ENCODE measurements at regions not wholly inside any gene's neighbourhood (a gene's known extent, or its start where the extent isn't known, plus 50 kb on each side); places are given as distances from the start of the nearest gene placed in this dataset.

- no peak for TF ChIP-seq POLR2A (IDR thresholded peaks at IDR 0.05; ENCODE audit: low read length)
- no peak for TF ChIP-seq GATA1 (IDR thresholded peaks at IDR 0.05; ENCODE audit: low read depth, low read length)
Observed at GRCh38 chr7:84921154-84921553, 265.7 kb downstream of the SEMA3D start.
